Vagina (tissue), 2 donors: ENCODE measurements at regions not wholly inside any gene's neighbourhood (a gene's known extent, or its start where the extent isn't known, plus 50 kb on each side); places are given as distances from the start of the nearest gene placed in this dataset.
"Not testable (repeated sequence)": the region's sequence is repeated elsewhere in the genome, so short reads cannot be mapped to it uniquely, and the experiment has no call there.

Experiments
- DNase-seq, 2 donors: peaks; one replicate each; pipeline ENCODE4 v3.0.0-alpha.2; 2017; ENCODE audit errors: extremely low spot score in 2 of 2
- H3K27ac ChIP-seq: fragments of 200-600 bp; sonication (generic); one replicate; pipeline ENCODE4 v1.5.1; 2019
- H3K27me3 ChIP-seq: fragments of 200-600 bp; sonication (generic); one replicate; pipeline ENCODE4 v1.5.1; 2019
- H3K36me3 ChIP-seq, 2 donors: fragments of 200-600 bp; sonication (generic); one replicate each; pipeline ENCODE4 v1.5.1; 2017 to 2019
- H3K4me1 ChIP-seq: fragments of 200-600 bp; sonication (generic); one replicate; pipeline ENCODE4 v1.5.1; 2019
- H3K4me3 ChIP-seq, 2 donors: fragments of 200-600 bp; sonication (generic); 1 replicate in 1 of 2; 2 replicates in 1 of 2; pipeline ENCODE4 v1.5.1; 2016 to 2019
- H3K9me3 ChIP-seq: fragments of 200-600 bp; sonication (generic); one replicate; pipeline ENCODE4 v1.5.1; 2019
- CTCF ChIP-seq, 3 experiments: fragments of 450-650 bp in 2 of 3; fragments of 200-600 bp in 1 of 3; sonication (generic) in 1 of 3; IDR thresholded peaks; one replicate each; pipeline ENCODE4 v1.5.1; 2017 to 2019; ENCODE audit warnings: antibody characterized with exemption in 3 of 3, mild to moderate bottlenecking in 2 of 3, moderate library complexity in 2 of 3
- POLR2A ChIP-seq, 2 donors: fragments of 450-650 bp; IDR thresholded peaks; one replicate each; pipeline ENCODE4 v1.6.1; 2017; ENCODE audit warnings: antibody characterized with exemption in 2 of 2, mild to moderate bottlenecking in 2 of 2, moderate library complexity in 2 of 2
- POLR2AphosphoS5 ChIP-seq, 2 donors: sonication (generic); formaldehyde crosslinking; IDR thresholded peaks; one replicate each; pipeline ENCODE4 v1.9.0; 2017; ENCODE audit warnings: antibody characterized with exemption in 2 of 2, mild to moderate bottlenecking in 2 of 2, low read depth in 1 of 2; ENCODE audit not compliant: insufficient read depth in 1 of 2
- intact Hi-C: fragments of 100-400 bp; cut with DNase I; formaldehyde crosslinking; loops from one replicate; pipeline ENCODE4 v1.15.1; 2023

- Histone ChIP-seq H3K27ac (no peak overlapping the region), H3K4me1 (peaks cover 18% of the 10 kb centered on the region), H3K36me3 (no peaks in the 10 kb centered on the region), H3K9me3 (no peaks in the 10 kb centered on the region), H3K4me3 (no peak overlapping the region), H3K27me3 (no peaks in the 10 kb centered on the region)
- no peak for TF ChIP-seq POLR2A (IDR thresholded peaks at IDR 0.05)
- TF ChIP-seq POLR2AphosphoS5 (IDR thresholded peaks at IDR 0.05; ENCODE audit: insufficient read depth in 1 of 2, low read depth in 1 of 2): no peak
- no peak for TF ChIP-seq CTCF (IDR thresholded peaks at IDR 0.05)
- no peak for DNase-seq
- intact Hi-C loops: loop anchor here (10.0 kb wide), 1 partner anchor 891 kb away; no protein-coding TSS in a partner anchor
Observed at GRCh38 chr10:31675726-31676125, 252.9 kb downstream of the ARHGAP12 start.

- Histone ChIP-seq H3K36me3 (no peaks in the 10 kb centered on the region), H3K27me3 (no peaks in the 10 kb centered on the region), H3K27ac (no peak overlapping the region), H3K4me3 (no peak overlapping the region), H3K4me1 (peaks cover 15% of the 10 kb centered on the region), H3K9me3 (no peaks in the 10 kb centered on the region)
- intact Hi-C loops: no loop called here
- peak in 1 of 2 donors; percentile 43 for TF ChIP-seq POLR2AphosphoS5 (IDR thresholded peaks at IDR 0.05; ENCODE audit: insufficient read depth in 1 of 2, low read depth in 1 of 2)
- TF ChIP-seq POLR2A (IDR thresholded peaks at IDR 0.05): no peak
- DNase-seq: no peak
Observed at GRCh38 chr10:31669357-31669756, 259.3 kb downstream of the ARHGAP12 start.

- no peak overlapping the region for H3K4me3 ChIP-seq
- intact Hi-C loops: no loop called here
- DNase-seq: no peak
- no peaks in the 10 kb centered on the region for H3K36me3 ChIP-seq
- TF ChIP-seq POLR2A (IDR thresholded peaks at IDR 0.05): no peak
- H3K9me3 ChIP-seq: no peaks in the 10 kb centered on the region
- H3K4me1 ChIP-seq: peaks cover 15% of the 10 kb centered on the region
- no peaks in the 10 kb centered on the region for H3K27me3 ChIP-seq
- peak overlapping the region; percentile 23 for H3K27ac ChIP-seq
Observed at GRCh38 chr10:31668326-31668725, 260.3 kb downstream of the ARHGAP12 start.

- not testable (repeated sequence) for H3K27me3 ChIP-seq, H3K9me3 ChIP-seq
- H3K4me1 ChIP-seq: peaks cover 15% of the 10 kb centered on the region
Observed at GRCh38 chr10:31665764-31666279, 262.8 kb downstream of the ARHGAP12 start.

GRCh38 chr10:31664803-31665202 lies 263.8 kb downstream of the ARHGAP12 start:
- Histone ChIP-seq H3K36me3 (no peaks in the 10 kb centered on the region), H3K27ac (no peak overlapping the region), H3K9me3 (no peaks in the 10 kb centered on the region), H3K27me3 (no peaks in the 10 kb centered on the region), H3K4me3 (no peak overlapping the region), H3K4me1 (peaks cover 16% of the 10 kb centered on the region)
- no peak for DNase-seq
- intact Hi-C loops: loop anchor here (5.0 kb wide), 1 partner anchor 732 kb away; no protein-coding TSS in a partner anchor
- TF ChIP-seq CTCF (IDR thresholded peaks at IDR 0.05): no peak
- no peak for TF ChIP-seq POLR2A (IDR thresholded peaks at IDR 0.05)
- TF ChIP-seq POLR2AphosphoS5 (IDR thresholded peaks at IDR 0.05; ENCODE audit: insufficient read depth in 1 of 2, low read depth in 1 of 2): no peak

More at GRCh38 chr10:31665764-31666279, 262.8 kb downstream of the ARHGAP12 start:
- intact Hi-C loops, H3K4me3 ChIP-seq, H3K36me3 ChIP-seq, H3K27ac ChIP-seq, DNase-seq: not testable (repeated sequence)

GRCh38 chr10:31664071-31664470 lies 264.6 kb downstream of the ARHGAP12 start:
- H3K27me3 ChIP-seq, H3K27ac ChIP-seq, H3K9me3 ChIP-seq, DNase-seq, H3K4me3 ChIP-seq, H3K36me3 ChIP-seq: not testable (repeated sequence)
- peaks cover 12% of the 10 kb centered on the region for H3K4me1 ChIP-seq
- intact Hi-C loops: loop anchor here (5.0 kb wide), 1 partner anchor 733 kb away; no protein-coding TSS in a partner anchor

GRCh38 chr10:31660300-31660699 lies 268.3 kb downstream of the ARHGAP12 start:
- Histone ChIP-seq H3K4me3 (no peak overlapping the region), H3K36me3 (no peaks in the 10 kb centered on the region), H3K9me3 (no peaks in the 10 kb centered on the region), H3K27ac (peak overlapping the region; percentile 71), H3K27me3 (no peaks in the 10 kb centered on the region), H3K4me1 (peaks cover 11% of the 10 kb centered on the region)
- TF ChIP-seq POLR2AphosphoS5 (IDR thresholded peaks at IDR 0.05; ENCODE audit: insufficient read depth in 1 of 2, low read depth in 1 of 2) (peak in 1 of 2 donors; percentile 53), CTCF (IDR thresholded peaks at IDR 0.05) (no peak), POLR2A (IDR thresholded peaks at IDR 0.05) (no peak)
- intact Hi-C loops: loop anchor here (5.0 kb wide), 1 partner anchor 737 kb away; no protein-coding TSS in a partner anchor
- no peak for DNase-seq
